Mucosa of gallbladder (tissue), 1 donor: ENCODE measurements at regions not wholly inside any gene's neighbourhood (a gene's known extent, or its start where the extent isn't known, plus 50 kb on each side); places are given as distances from the start of the nearest gene placed in this dataset.
A peak's percentile ranks its signal among the peaks of the same experiment; 100 is the strongest.
"Not testable (repeated sequence)": the region's sequence is repeated elsewhere in the genome, so short reads cannot be mapped to it uniquely, and the experiment has no call there.

Experiments
- DNase-seq: peaks from one replicate; pipeline ENCODE4 v3.0.0-alpha.2; 2020; ENCODE audit warnings: low spot score
- donor health status: DM: no; HTN: no; CAD: no.

- not testable (repeated sequence) for DNase-seq
Measured at GRCh38 chr9:68593760-68594159, 53.1 kb upstream of the TMEM252 start.

GRCh38 chr9:68595868-68596267 is 55.2 kb upstream of the TMEM252 start:
- DNase-seq: no peak

- no peak for DNase-seq
Measured at GRCh38 chr9:68597362-68597997, 56.8 kb upstream of the TMEM252 start.

- no peak for DNase-seq
Measured at GRCh38 chr9:68599826-68600225, 59.1 kb upstream of the TMEM252 start.

GRCh38 chr9:68601081-68601480 is 60.4 kb upstream of the TMEM252 start:
- DNase-seq: no peak

- DNase-seq: no peak
Measured at GRCh38 chr9:68603371-68603770, 62.7 kb upstream of the TMEM252 start.

- no peak for DNase-seq
Measured at GRCh38 chr9:68608763-68609162, 68.1 kb upstream of the TMEM252 start.

- peak; percentile 53 for DNase-seq
Measured at GRCh38 chr9:68609901-68610415, 69.3 kb upstream of the TMEM252 start.

- DNase-seq: no peak
Measured at GRCh38 chr9:68614121-68614520, 73.4 kb upstream of the TMEM252 start.

- DNase-seq: not testable (repeated sequence)
Measured at GRCh38 chr9:68617011-68617410, 76.3 kb upstream of the TMEM252 start.

- DNase-seq: no peak
Measured at GRCh38 chr9:68619072-68619471, 78.4 kb upstream of the TMEM252 start.

GRCh38 chr9:68619636-68620035 is 79.0 kb upstream of the TMEM252 start:
- DNase-seq: no peak

GRCh38 chr9:68625559-68625958 is 79.5 kb upstream of the PIP5K1B start:
- DNase-seq: no peak

- no peak for DNase-seq
Measured at GRCh38 chr9:68626526-68626925, 78.5 kb upstream of the PIP5K1B start.

- DNase-seq: no peak
Measured at GRCh38 chr9:68627104-68627503, 77.9 kb upstream of the PIP5K1B start.

- no peak for DNase-seq
Measured at GRCh38 chr9:68627594-68627993, 77.4 kb upstream of the PIP5K1B start.

GRCh38 chr9:68629042-68629441 is 76.0 kb upstream of the PIP5K1B start:
- no peak for DNase-seq

GRCh38 chr9:68631811-68632210 is 73.2 kb upstream of the PIP5K1B start:
- DNase-seq: no peak

GRCh38 chr9:68637020-68637419 is 68.0 kb upstream of the PIP5K1B start:
- DNase-seq: no peak

GRCh38 chr9:68639261-68639660 is 65.8 kb upstream of the PIP5K1B start:
- not testable (repeated sequence) for DNase-seq

- no peak for DNase-seq
Measured at GRCh38 chr9:68640421-68641089, 64.5 kb upstream of the PIP5K1B start.

- no peak for DNase-seq
Measured at GRCh38 chr9:68643901-68644809, 60.9 kb upstream of the PIP5K1B start.
